Sigmoid colon (tissue), 6 donors: ENCODE measurements at regions not wholly inside any gene's neighbourhood (a gene's known extent, or its start where the extent isn't known, plus 50 kb on each side); places are given as distances from the start of the nearest gene placed in this dataset.

Source experiments
- DNase-seq: peaks from one replicate; pipeline ENCODE4 v3.0.0-alpha.2; 2019
- H3K27ac ChIP-seq, 4 donors: fragments of 200-600 bp; sonication (generic); one replicate each; pipeline ENCODE4 v1.5.1; 2016 to 2019; ENCODE audit warnings: mild to moderate bottlenecking in 1 of 4
- H3K27me3 ChIP-seq, 3 donors: fragments of 200-600 bp; sonication (generic); one replicate each; pipeline ENCODE4 v1.5.1; 2019; ENCODE audit warnings: mild to moderate bottlenecking in 1 of 3
- H3K36me3 ChIP-seq, 4 donors: fragments of 200-600 bp; sonication (generic); one replicate each; pipeline ENCODE4 v1.5.1; 2016 to 2019
- H3K4me1 ChIP-seq, 4 donors: fragments of 200-600 bp; sonication (generic); one replicate each; pipeline ENCODE4 v1.5.1; 2017 to 2019
- H3K4me3 ChIP-seq, 4 donors: fragments of 200-600 bp; sonication (generic); one replicate each; pipeline ENCODE4 v1.5.1; 2017 to 2019; ENCODE audit warnings: mild to moderate bottlenecking in 2 of 4, moderate library complexity in 1 of 4
- H3K9me3 ChIP-seq, 4 donors: fragments of 200-600 bp in 3 of 4; sonication (generic) in 3 of 4; one replicate each; pipeline versions ENCODE4 v1.5.1 to v1.6.1; 2013 to 2019
- EP300 ChIP-seq, 4 donors: sonication (generic); formaldehyde crosslinking; IDR thresholded peaks; one replicate each; pipeline ENCODE4 v1.6.1; 2017; ENCODE audit warnings: antibody characterized with exemption in 4 of 4
- POLR2A ChIP-seq, 2 donors: fragments of 450-650 bp; IDR thresholded peaks; one replicate each; pipeline ENCODE4 v1.6.1; 2016; ENCODE audit warnings: antibody characterized with exemption in 2 of 2, mild to moderate bottlenecking in 2 of 2, moderate library complexity in 2 of 2
- POLR2AphosphoS5 ChIP-seq, 4 donors: sonication (generic); formaldehyde crosslinking; IDR thresholded peaks; one replicate each; pipeline ENCODE4 v1.6.1; 2017; ENCODE audit warnings: antibody characterized with exemption in 4 of 4
- WGBS, 2 donors: extraction: QIAGEN DNeasy Blood & Tissue Kit; methylation state at CpG; one replicate each; pipeline ENCODE4 v1.1.7; 2013; 5-methylcytosine and 5-hydroxymethylcytosine counted together
- intact Hi-C: fragments of 100-400 bp; cut with DNase I; formaldehyde crosslinking; loops from one replicate; pipeline ENCODE4 v1.15.1; 2023
- TF ChIP-seq, protein P1 (sequence below), 4 experiments: fragments of 450-650 bp in 3 of 4; fragments of 200-600 bp in 1 of 4; IDR thresholded peaks; one replicate each; pipeline ENCODE4 v1.5.1; 2016 to 2019; ENCODE audit warnings: antibody characterized with exemption in 4 of 4, mild to moderate bottlenecking in 3 of 4, moderate library complexity in 2 of 4
- donor health status: healthy with polysubstance abuse.
- donor health status: healthy.

DNA sequence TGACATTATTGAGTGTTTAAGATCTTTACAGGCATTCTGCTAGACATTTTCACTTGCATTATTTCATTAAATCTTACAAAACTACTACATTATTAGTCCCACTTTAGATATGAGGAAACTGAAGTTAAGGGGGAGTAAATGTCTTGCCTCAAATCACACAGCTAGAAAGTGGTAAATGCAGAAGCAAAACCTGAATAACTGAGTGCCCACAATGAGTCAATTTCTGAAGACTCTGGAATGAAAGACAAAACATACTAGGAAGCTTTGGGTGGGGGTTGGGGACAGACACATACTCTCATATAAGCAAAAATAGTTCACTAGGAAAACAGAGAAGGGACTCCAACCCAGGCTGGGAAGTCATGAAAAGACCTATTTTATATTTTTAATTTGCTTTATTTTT is 214.4 kb upstream of the LRATD1 start:
- no peak overlapping the region for H3K27ac ChIP-seq
- no peaks in the 10 kb centered on the region for H3K27me3 ChIP-seq
- no peaks in the 10 kb centered on the region for H3K36me3 ChIP-seq
- H3K4me3 ChIP-seq, result no peak overlapping the region
- no peaks in the 10 kb centered on the region for H3K4me1 ChIP-seq
- TF ChIP-seq EP300 (IDR thresholded peaks at IDR 0.05) (no peak), POLR2AphosphoS5 (IDR thresholded peaks at IDR 0.05) (no peak), POLR2A (IDR thresholded peaks at IDR 0.05) (no peak)
- TF ChIP-seq, protein P1, sequence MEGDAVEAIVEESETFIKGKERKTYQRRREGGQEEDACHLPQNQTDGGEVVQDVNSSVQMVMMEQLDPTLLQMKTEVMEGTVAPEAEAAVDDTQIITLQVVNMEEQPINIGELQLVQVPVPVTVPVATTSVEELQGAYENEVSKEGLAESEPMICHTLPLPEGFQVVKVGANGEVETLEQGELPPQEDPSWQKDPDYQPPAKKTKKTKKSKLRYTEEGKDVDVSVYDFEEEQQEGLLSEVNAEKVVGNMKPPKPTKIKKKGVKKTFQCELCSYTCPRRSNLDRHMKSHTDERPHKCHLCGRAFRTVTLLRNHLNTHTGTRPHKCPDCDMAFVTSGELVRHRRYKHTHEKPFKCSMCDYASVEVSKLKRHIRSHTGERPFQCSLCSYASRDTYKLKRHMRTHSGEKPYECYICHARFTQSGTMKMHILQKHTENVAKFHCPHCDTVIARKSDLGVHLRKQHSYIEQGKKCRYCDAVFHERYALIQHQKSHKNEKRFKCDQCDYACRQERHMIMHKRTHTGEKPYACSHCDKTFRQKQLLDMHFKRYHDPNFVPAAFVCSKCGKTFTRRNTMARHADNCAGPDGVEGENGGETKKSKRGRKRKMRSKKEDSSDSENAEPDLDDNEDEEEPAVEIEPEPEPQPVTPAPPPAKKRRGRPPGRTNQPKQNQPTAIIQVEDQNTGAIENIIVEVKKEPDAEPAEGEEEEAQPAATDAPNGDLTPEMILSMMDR (IDR thresholded peaks at IDR 0.05), result no peak
- intact Hi-C loops, result no loop called here
- no peak for DNase-seq
- H3K9me3 ChIP-seq, result peaks cover 0 to 1% (median 0%) of the 10 kb centered on the region in 4 donors

DNA sequence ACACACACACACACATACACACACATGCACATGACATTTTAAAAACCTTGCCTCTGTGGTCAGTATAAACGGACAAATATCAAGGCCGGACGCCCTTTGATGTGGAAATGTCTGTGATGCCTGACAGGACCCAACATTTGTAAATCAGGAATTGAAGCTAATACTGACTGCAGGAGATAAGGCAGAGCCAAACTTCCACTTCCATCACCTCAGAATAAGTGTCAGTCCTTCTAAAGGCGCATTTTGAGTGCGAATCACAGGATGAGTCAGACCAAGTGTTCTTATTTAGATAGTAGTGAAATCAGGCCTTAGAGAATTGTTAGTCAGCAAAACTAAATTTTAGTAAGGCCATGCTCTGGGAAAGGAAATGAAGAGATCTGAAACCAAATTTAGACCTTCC is 211.7 kb upstream of the LRATD1 start:
- peaks cover 0 to 5% (median 0%) of the 10 kb centered on the region in 4 donors for H3K4me1 ChIP-seq
- TF ChIP-seq EP300 (IDR thresholded peaks at IDR 0.05), result no peak
- TF ChIP-seq POLR2A (IDR thresholded peaks at IDR 0.05), result no peak
- TF ChIP-seq, protein P1 (IDR thresholded peaks at IDR 0.05), result no peak
- TF ChIP-seq POLR2AphosphoS5 (IDR thresholded peaks at IDR 0.05), result no peak
- no peak for DNase-seq
- WGBS, 2 donors, result 91 to 92% methylated on average over 5 of the region's 5 CpGs
- no peak overlapping the region for H3K27ac ChIP-seq
- intact Hi-C loops, result no loop called here
- H3K9me3 ChIP-seq, result no peaks in the 10 kb centered on the region
- no peaks in the 10 kb centered on the region for H3K27me3 ChIP-seq
- no peaks in the 10 kb centered on the region for H3K36me3 ChIP-seq
- H3K4me3 ChIP-seq, result no peak overlapping the region

DNA sequence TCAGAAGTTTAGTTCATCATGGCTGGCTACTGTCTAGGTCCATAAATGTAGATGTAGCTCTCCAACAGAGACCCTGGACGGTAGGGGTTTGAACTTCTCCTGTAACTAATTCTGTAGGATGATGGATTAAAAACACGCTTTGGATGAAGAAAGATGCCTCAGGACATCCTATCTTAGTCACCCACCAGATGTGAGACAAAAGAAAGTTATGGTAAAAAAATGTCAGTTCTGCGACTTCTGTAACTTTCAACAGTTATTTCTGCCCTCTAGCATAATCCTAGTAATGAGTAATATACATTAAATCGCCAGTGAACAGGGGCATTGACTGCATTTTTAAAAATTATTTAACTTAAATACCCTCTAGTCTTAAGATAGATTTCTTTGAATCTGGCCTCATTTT is 210.1 kb upstream of the LRATD1 start:
- no peak overlapping the region for H3K27ac ChIP-seq
- H3K9me3 ChIP-seq, result no peaks in the 10 kb centered on the region
- H3K4me3 ChIP-seq, result no peak overlapping the region
- peaks cover 0 to 5% (median 0%) of the 10 kb centered on the region in 4 donors for H3K4me1 ChIP-seq
- 85 to 91% methylated on average over 4 of the region's 4 CpGs for WGBS, 2 donors
- no peaks in the 10 kb centered on the region for H3K36me3 ChIP-seq
- intact Hi-C loops, result no loop called here
- no peak for DNase-seq
- no peak for TF ChIP-seq POLR2AphosphoS5 (IDR thresholded peaks at IDR 0.05)
- TF ChIP-seq EP300 (IDR thresholded peaks at IDR 0.05), result no peak
- TF ChIP-seq, protein P1 (IDR thresholded peaks at IDR 0.05), result no peak
- no peak for TF ChIP-seq POLR2A (IDR thresholded peaks at IDR 0.05)
- no peaks in the 10 kb centered on the region for H3K27me3 ChIP-seq

DNA sequence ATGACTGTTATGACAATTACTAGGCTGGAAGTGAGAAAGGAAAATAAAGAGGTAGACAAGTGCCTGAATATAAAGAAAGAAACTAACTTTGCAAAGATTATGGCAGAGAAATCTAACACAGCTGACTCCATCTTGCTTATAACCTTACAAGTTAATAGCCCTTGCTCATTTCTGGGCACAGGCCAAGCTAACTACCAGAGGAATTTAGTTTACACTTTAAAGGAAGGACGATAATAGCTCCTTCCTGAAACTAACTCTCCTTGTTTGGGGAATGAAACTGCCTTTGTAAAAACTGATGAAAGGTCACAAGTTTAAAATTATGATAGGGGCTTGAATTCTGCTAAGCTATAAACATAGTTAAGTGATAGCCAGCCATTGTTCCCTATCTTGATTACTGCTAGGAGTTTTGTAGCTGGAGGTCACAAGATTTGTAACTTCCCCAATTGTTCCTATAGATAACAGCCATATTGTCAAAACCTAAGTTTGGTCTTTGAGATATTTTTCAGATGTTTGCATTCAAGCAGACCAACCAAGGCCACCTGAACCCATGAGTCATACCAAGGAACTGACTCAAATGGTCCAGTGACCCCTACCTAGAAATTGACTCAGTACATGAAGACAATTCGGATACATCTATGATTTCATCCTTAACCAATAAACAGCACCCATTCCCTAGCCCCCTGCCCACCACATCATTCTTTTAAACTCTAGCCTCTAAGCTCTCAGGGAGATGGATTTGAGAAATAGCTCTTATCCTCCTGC is 209.2 kb upstream of the LRATD1 start:
- no peak for DNase-seq
- Histone ChIP-seq H3K27ac (peak overlapping the region; percentile 5 to 45 (median 6)), H3K4me3 (no peak overlapping the region), H3K4me1 (peaks cover 0 to 8% (median 2%) of the 10 kb centered on the region in 4 donors), H3K9me3 (no peaks in the 10 kb centered on the region), H3K36me3 (no peaks in the 10 kb centered on the region), H3K27me3 (no peaks in the 10 kb centered on the region)
- TF ChIP-seq EP300 (IDR thresholded peaks at IDR 0.05) (no peak), POLR2A (IDR thresholded peaks at IDR 0.05) (no peak), POLR2AphosphoS5 (IDR thresholded peaks at IDR 0.05) (no peak)
- TF ChIP-seq, protein P1 (IDR thresholded peaks at IDR 0.05), result no peak
- 9 to 51% methylated on average over 2 of the region's 2 CpGs for WGBS, 2 donors
- intact Hi-C loops, result no loop called here
